ENCODE measurements at regions not wholly inside any gene's neighbourhood (a gene's known extent, or its start where the extent isn't known, plus 50 kb on each side); places are given as distances from the start of the nearest gene placed in this dataset.

DNA sequence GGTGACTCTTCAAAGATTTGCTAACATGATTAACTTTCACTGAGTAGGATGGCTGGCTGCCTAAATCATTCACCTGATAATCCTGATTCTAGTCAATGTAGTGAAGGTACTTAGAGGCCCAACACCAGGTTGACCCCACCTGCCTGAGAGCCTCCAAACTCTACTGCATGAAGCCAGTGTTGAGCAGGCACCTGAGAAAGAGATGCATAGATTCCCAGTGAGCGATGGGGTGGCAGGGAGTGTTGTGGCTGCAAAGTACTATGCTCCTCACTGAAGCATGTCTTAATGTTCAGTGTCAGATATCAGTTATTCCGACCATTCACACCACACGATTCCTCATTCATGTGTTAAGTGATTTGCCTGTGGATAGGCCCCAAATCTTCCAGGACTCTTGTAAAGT lies 804.4 kb downstream of the TLE4 start (continued):
- TF ChIP-seq, protein P1, sequence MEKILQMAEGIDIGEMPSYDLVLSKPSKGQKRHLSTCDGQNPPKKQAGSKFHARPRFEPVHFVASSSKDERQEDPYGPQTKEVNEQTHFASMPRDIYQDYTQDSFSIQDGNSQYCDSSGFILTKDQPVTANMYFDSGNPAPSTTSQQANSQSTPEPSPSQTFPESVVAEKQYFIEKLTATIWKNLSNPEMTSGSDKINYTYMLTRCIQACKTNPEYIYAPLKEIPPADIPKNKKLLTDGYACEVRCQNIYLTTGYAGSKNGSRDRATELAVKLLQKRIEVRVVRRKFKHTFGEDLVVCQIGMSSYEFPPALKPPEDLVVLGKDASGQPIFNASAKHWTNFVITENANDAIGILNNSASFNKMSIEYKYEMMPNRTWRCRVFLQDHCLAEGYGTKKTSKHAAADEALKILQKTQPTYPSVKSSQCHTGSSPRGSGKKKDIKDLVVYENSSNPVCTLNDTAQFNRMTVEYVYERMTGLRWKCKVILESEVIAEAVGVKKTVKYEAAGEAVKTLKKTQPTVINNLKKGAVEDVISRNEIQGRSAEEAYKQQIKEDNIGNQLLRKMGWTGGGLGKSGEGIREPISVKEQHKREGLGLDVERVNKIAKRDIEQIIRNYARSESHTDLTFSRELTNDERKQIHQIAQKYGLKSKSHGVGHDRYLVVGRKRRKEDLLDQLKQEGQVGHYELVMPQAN (conservative IDR thresholded peaks at IDR 0.05): no peak

DNA sequence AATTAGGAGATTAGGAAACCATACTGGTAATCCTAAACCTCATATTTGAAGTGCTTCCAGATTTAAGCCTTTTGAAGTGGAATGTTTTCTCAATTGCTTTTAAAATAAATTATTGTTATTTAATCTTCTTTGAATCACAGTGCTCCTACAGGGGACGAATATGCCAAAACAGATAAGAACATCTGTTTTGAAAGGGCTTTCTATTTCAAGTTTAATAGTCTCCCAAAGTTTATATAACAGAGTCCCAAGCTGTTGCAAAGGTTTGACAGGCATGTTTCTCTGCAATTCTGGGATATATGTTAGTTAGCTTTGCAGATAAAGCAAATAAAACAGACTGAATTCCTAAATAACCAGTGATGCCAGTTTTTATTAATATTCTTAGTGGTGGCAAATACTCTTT lies 803.7 kb downstream of the TLE4 start:
- 0% methylated on average over 1 of the region's 1 CpG for WGBS (ENCODE audit: insufficient coverage, insufficient replicate concordance, low lambda C conversion rate, missing lambda C conversion rate)
- CTCF ChIA-PET: no interaction called here
- no peak for DNase-seq (ENCODE audit: low read depth, low spot score)

More for the DNA sequence above, 803.7 kb downstream of the TLE4 start:
- Histone ChIP-seq H3K36me3 (ENCODE audit: control insufficient read depth in 2 of 2, insufficient read depth in 2 of 2, low read length in 1 of 2) (no peaks in the 10 kb centered on the region), H3K79me2 (ENCODE audit: control insufficient read depth, insufficient read depth, low read length) (no peaks in the 10 kb centered on the region), H3K27ac (ENCODE audit: control insufficient read depth, insufficient read depth) (no peak overlapping the region), H3K4me3 (no peak overlapping the region), H2AFZ (ENCODE audit: control insufficient read depth, low read depth, low read length) (no peak overlapping the region), H3K9me3 (replicated peaks; ENCODE audit: control insufficient read depth, insufficient read depth, low read length) (no peaks in the 10 kb centered on the region), H4K20me1 (ENCODE audit: control insufficient read depth, insufficient read depth) (no peaks in the 10 kb centered on the region), H3K9ac (ENCODE audit: control insufficient read depth, insufficient read depth, low read length) (no peak overlapping the region), H3K4me2 (ENCODE audit: control insufficient read depth, insufficient read depth) (no peak overlapping the region), H3K27me3 (replicated peaks in 1 of 2; ENCODE audit: control insufficient read depth in 2 of 2, insufficient read depth in 2 of 2, low read length in 1 of 2) (no peaks in the 10 kb centered on the region), H3K4me1 (ENCODE audit: control insufficient read depth, insufficient read depth, low read length) (no peaks in the 10 kb centered on the region)
- SMC1A ChIA-PET (ENCODE audit: uncharacterized antibody, unreplicated experiment): interaction anchor here (0.7 kb wide), 1 partner anchor 741 kb away, joined by 3 read pairs; no protein-coding TSS in a partner anchor
- POLR2A ChIA-PET: no interaction called here
- intact Hi-C loops (cut with micrococcal nuclease; ENCODE audit: unreplicated experiment): no loop called here
- FAIRE-seq (no peak), ATAC-seq (no peak)
- no peak for TF ChIP-seq ZSCAN29 (IDR thresholded peaks at IDR 0.05)
- TF ChIP-seq IKZF1 (conservative IDR thresholded peaks at IDR 0.05): no peak
- no peak for TF ChIP-seq RB1 (IDR thresholded peaks at IDR 0.05; ENCODE audit: borderline replicate concordance)
- no peak for TF ChIP-seq BACH1 (IDR thresholded peaks at IDR 0.05; ENCODE audit: borderline replicate concordance)
- TF ChIP-seq SMC3 (IDR thresholded peaks at IDR 0.05; ENCODE audit: borderline replicate concordance, low read length): no peak
- TF ChIP-seq, protein P2, sequence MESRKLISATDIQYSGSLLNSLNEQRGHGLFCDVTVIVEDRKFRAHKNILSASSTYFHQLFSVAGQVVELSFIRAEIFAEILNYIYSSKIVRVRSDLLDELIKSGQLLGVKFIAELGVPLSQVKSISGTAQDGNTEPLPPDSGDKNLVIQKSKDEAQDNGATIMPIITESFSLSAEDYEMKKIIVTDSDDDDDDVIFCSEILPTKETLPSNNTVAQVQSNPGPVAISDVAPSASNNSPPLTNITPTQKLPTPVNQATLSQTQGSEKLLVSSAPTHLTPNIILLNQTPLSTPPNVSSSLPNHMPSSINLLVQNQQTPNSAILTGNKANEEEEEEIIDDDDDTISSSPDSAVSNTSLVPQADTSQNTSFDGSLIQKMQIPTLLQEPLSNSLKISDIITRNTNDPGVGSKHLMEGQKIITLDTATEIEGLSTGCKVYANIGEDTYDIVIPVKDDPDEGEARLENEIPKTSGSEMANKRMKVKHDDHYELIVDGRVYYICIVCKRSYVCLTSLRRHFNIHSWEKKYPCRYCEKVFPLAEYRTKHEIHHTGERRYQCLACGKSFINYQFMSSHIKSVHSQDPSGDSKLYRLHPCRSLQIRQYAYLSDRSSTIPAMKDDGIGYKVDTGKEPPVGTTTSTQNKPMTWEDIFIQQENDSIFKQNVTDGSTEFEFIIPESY (IDR thresholded peaks at IDR 0.05): no peak
- TF ChIP-seq NFYB (IDR thresholded peaks at IDR 0.05; ENCODE audit: insufficient read depth, low read depth, low read length): no peak
- no peak for TF ChIP-seq ESRRA (IDR thresholded peaks at IDR 0.05; ENCODE audit: low read length)
- TF ChIP-seq NRF1 (conservative IDR thresholded peaks at IDR 0.05; ENCODE audit: low read depth, low read length): no peak
- no peak for TF ChIP-seq SMAD1 (IDR thresholded peaks at IDR 0.05; ENCODE audit: low read depth, partially characterized antibody)
- no peak for TF ChIP-seq IKZF2 (IDR thresholded peaks at IDR 0.05)
- no peak for TF ChIP-seq RAD21 (IDR thresholded peaks at IDR 0.05; ENCODE audit: insufficient read depth, low read depth, low read length)
- TF ChIP-seq, protein P3, sequence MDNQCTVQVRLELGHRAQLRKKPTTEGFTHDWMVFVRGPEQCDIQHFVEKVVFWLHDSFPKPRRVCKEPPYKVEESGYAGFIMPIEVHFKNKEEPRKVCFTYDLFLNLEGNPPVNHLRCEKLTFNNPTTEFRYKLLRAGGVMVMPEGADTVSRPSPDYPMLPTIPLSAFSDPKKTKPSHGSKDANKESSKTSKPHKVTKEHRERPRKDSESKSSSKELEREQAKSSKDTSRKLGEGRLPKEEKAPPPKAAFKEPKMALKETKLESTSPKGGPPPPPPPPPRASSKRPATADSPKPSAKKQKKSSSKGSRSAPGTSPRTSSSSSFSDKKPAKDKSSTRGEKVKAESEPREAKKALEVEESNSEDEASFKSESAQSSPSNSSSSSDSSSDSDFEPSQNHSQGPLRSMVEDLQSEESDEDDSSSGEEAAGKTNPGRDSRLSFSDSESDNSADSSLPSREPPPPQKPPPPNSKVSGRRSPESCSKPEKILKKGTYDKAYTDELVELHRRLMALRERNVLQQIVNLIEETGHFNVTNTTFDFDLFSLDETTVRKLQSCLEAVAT (IDR thresholded peaks at IDR 0.05): no peak
- TF ChIP-seq POLR2A (IDR thresholded peaks at IDR 0.05; ENCODE audit: low read depth, low read length): no peak
- TF ChIP-seq TARDBP (IDR thresholded peaks at IDR 0.05; ENCODE audit: borderline replicate concordance): no peak
- TF ChIP-seq, protein P4, sequence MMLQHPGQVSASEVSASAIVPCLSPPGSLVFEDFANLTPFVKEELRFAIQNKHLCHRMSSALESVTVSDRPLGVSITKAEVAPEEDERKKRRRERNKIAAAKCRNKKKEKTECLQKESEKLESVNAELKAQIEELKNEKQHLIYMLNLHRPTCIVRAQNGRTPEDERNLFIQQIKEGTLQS (IDR thresholded peaks at IDR 0.05; ENCODE audit: borderline replicate concordance, extremely low read depth, low read depth, low read length): no peak
- no peak for TF ChIP-seq TAF1 (IDR thresholded peaks at IDR 0.05; ENCODE audit: borderline replicate concordance, low read depth, low read length)
- in situ Hi-C loops (cut with MboI): no loop called here
- no TSS peak for BruUV-seq (replicated peaks)
- RAD21 ChIA-PET (ENCODE audit: unreplicated experiment): no interaction called here

Measured in GM12878 (cell line).